Prostate gland (tissue), 1 donor: ENCODE measurements at regions not wholly inside any gene's neighbourhood (a gene's known extent, or its start where the extent isn't known, plus 50 kb on each side); places are given as distances from the start of the nearest gene placed in this dataset.

ENCODE experiments used
- POLR2A ChIP-seq: fragments of 450-650 bp; IDR thresholded peaks from one replicate; pipeline ENCODE4 v1.6.1; 2016; ENCODE audit warnings: antibody characterized with exemption, mild to moderate bottlenecking
- POLR2AphosphoS5 ChIP-seq: sonication (generic); formaldehyde crosslinking; IDR thresholded peaks from one replicate; pipeline ENCODE4 v1.6.1; 2017; ENCODE audit warnings: antibody characterized with exemption

DNA sequence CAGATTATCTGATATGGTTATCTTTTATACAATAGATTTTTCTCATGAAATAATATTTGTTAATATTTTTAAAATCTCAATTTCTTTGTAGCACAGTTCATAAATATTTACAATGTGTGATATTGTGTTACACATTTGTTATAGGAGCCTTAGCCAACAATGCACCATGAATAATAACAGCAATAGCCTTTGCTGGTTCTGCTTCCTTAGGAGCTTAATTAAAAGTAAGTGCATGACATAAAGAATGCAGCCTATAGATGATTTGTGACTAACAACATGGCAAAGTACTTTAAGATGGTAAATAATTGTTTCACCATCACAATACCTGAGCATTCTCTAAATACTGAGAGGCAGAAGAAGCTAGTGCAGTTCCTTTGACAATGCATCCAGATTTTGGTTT, 156.3 kb upstream of the RASSF8 start:
- TF ChIP-seq POLR2A (no peak), POLR2AphosphoS5 (no peak)
